WTC11 (cell line): ENCODE measurements at regions not wholly inside any gene's neighbourhood (a gene's known extent, or its start where the extent isn't known, plus 50 kb on each side); places are given as distances from the start of the nearest gene placed in this dataset.

Experiments used
- GABPB1 ChIP-seq: sonication (generic); formaldehyde crosslinking; IDR thresholded peaks from 2 replicates; pipeline ENCODE4 v1.8.1; 2023; ENCODE audit warnings: mild to moderate bottlenecking, missing genetic modification reagents
- TF ChIP-seq, protein P1 (sequence below): sonication (generic); formaldehyde crosslinking; conservative IDR thresholded peaks from 2 replicates; pipeline ENCODE4 v1.8.1; 2022; ENCODE audit warnings: mild to moderate bottlenecking, missing genetic modification reagents

DNA sequence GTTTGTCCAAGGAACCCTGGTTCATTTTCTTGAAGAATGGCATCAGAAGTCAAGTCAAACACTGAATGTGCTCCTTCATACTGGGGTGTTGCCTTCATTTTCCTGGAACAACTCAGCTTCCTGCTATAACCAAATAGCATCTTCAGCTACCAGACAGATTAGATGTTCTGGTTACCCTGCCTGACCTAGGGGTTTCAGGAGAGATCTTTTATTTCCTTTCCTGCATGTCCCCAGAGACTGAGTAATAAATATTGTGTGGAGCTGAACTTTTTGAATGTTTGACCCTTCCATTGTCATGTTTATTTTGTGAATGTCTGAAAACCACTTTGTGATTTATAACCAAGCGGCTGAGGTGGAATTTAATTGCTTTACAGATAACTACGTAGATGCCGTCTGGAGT is 147.1 kb downstream of the IRX1 start:
- no peak for TF ChIP-seq GABPB1 (CRISPR knock-in tag)
- TF ChIP-seq, protein P1, sequence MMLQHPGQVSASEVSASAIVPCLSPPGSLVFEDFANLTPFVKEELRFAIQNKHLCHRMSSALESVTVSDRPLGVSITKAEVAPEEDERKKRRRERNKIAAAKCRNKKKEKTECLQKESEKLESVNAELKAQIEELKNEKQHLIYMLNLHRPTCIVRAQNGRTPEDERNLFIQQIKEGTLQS (CRISPR knock-in tag): no peak
